HG03097 (cell line): ENCODE measurements at regions not wholly inside any gene's neighbourhood (a gene's known extent, or its start where the extent isn't known, plus 50 kb on each side); places are given as distances from the start of the nearest gene placed in this dataset.

Experiments
- ATAC-seq: cut with Tn5 transposase; IDR thresholded peaks from one replicate; pipeline ENCODE4 v1.9.1; 2021; ENCODE audit not compliant: unreplicated experiment, low FRiP score

GRCh38 chr4:11904846-11905739 is 476.4 kb upstream of the HS3ST1 start:
- no peak for ATAC-seq

- no peak for ATAC-seq
These were observed 475.4 kb upstream of the HS3ST1 start for GRCh38 chr4:11904117-11904535.

GRCh38 chr4:11901089-11901488 is 472.4 kb upstream of the HS3ST1 start:
- ATAC-seq, result no peak

- ATAC-seq, result no peak
These were observed 471.7 kb upstream of the HS3ST1 start for GRCh38 chr4:11900359-11900758.

- no peak for ATAC-seq
These were observed 470.1 kb upstream of the HS3ST1 start for GRCh38 chr4:11898796-11899195.

GRCh38 chr4:11895766-11896165 is 467.1 kb upstream of the HS3ST1 start:
- ATAC-seq, result no peak

GRCh38 chr4:11894977-11895376 is 466.3 kb upstream of the HS3ST1 start:
- ATAC-seq, result no peak

- ATAC-seq, result no peak
These were observed 465.5 kb upstream of the HS3ST1 start for GRCh38 chr4:11894221-11894620.

GRCh38 chr4:11889099-11889498 is 460.4 kb upstream of the HS3ST1 start:
- ATAC-seq, result no peak

GRCh38 chr4:11881947-11882346 is 453.3 kb upstream of the HS3ST1 start:
- ATAC-seq, result no peak

- ATAC-seq, result no peak
These were observed 452.7 kb upstream of the HS3ST1 start for GRCh38 chr4:11881364-11881763.

GRCh38 chr4:11878241-11878640 is 449.5 kb upstream of the HS3ST1 start:
- ATAC-seq, result no peak

- ATAC-seq, result no peak
These were observed 447.4 kb upstream of the HS3ST1 start for GRCh38 chr4:11876104-11876503.

GRCh38 chr4:11869191-11869870 is 440.6 kb upstream of the HS3ST1 start:
- ATAC-seq, result no peak

- ATAC-seq, result no peak
These were observed 437.7 kb upstream of the HS3ST1 start for GRCh38 chr4:11866391-11866790.

GRCh38 chr4:11860996-11861395 is 432.3 kb upstream of the HS3ST1 start:
- no peak for ATAC-seq

- no peak for ATAC-seq
These were observed 429.2 kb upstream of the HS3ST1 start for GRCh38 chr4:11857881-11858280.

GRCh38 chr4:11847167-11847566 is 418.5 kb upstream of the HS3ST1 start:
- no peak for ATAC-seq

GRCh38 chr4:11843927-11844326 is 415.2 kb upstream of the HS3ST1 start:
- no peak for ATAC-seq

GRCh38 chr4:11843340-11843739 is 414.6 kb upstream of the HS3ST1 start:
- no peak for ATAC-seq

- ATAC-seq, result no peak
These were observed 414.0 kb upstream of the HS3ST1 start for GRCh38 chr4:11842620-11843263.
